Activated T-cell treated with anti-CD3 and anti-CD28 coated beads for 1 hour (primary cell): ENCODE measurements at regions not wholly inside any gene's neighbourhood (a gene's known extent, or its start where the extent isn't known, plus 50 kb on each side); places are given as distances from the start of the nearest gene placed in this dataset.

Experiments
- DNase-seq: peaks from one replicate; pipeline ENCODE4 v3.0.0-alpha.2; 2020; ENCODE audit warnings: low read depth

DNA sequence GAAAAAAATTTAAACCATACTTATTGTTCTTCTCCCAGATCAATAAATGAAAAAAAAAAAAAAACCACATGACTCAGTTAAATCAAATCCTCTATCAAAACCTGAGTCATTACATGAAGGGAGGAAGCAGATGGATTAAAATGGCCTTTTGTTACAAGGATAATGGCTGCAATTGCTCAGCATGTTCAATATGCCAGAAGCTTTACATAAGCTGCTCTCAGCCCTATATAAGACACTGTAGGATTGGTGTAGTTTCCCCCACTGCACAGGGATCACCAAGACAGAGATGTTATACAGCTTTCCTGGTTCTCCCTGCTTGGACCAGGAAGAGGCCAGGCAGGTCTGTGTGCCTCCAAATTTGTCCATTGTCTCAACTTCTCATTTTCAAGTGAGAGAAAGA is 101.6 kb upstream of the MAP1B start:
- no peak for DNase-seq

DNA sequence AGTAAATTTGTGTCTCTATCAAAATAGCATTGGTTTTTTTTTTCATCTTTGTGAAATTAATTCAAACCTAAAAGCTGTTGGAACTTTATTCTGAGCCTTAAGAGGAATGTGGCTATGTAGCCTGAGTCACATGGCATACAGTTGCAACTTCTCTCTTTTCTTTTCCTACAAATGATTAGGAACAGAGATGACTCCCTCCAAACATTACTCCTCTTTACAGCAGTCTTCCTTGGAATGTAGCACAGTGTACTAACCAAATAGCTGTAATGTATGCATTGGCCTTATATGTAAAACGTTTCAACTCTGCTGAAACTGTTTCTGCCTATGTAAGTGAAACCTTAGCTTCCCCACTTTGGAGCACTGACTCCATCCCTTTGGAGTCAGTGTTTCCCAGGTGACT is 100.9 kb upstream of the MAP1B start:
- DNase-seq: no peak

DNA sequence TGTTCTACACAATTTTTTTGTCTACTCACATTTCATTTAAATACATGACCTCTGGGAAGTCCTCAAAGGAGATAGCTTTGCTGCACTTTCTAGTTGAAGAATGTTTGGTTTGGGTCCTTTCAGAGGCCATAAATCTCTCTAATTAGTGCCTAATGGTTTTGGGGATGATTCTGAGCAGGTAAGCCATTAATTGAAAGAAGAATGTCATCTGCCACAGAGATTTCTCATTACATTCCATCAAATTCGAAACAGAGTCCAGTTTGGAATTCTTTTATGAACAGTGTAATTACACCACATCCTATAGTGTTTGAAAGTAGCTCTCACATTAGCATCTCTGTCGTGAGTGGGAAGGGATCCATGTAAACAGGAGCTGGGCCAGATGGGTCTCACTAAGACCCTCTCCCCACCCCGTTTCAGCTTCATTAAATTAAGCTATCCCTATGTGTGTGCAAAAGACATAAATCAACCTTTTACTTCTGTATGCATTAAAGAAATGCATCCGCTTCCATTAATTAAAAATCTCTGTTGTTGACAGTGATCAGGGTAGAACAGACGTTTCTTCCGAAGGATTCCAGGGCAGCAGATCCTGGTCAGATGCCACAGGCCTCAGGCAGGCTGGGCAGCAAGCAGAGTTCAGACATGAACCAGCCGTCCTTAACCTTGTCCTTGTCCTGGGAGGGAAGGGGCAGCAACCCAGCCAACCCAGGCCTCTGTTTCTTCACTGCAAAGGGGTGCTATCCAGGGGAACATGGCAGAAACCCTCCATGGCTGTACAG is 99.8 kb upstream of the MAP1B start:
- no peak for DNase-seq

DNA sequence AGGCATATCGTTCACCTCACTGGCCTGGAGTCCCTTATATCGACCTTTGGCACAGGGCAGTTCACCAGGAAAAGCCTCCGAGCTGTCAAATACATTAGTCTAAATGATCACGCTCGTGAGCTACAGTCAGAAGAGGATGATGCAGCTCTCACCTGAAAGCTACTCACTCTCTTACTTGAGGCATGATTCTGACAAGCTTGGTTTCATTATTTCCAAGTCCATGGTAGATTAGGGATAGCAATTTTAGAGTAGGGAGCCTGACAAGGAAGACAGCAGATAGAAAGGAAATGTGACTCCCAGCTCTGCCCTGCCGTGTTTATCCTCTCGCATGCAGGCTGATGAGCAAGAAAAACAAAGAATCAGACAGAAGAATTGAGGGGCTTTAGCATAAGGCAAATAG is 98.0 kb upstream of the MAP1B start:
- DNase-seq: no peak

DNA sequence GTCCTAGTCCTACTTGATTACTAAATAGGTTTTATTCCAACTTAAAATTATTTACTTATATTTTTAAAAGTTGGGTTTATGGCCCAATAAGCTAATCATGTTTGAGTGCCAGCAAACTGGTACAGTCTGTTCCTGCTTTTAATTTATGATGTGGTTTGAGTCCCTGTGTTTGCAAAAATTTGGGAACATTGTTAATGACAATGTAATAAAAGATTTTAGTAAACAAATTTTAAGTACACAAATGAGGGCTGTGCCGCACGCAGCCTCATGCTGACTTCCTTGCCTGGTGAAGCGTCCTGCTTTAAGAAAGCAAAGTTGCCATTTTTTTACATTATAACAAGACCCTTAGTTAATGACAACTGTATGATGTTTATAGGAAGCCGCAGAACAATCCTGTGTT is 96.8 kb upstream of the MAP1B start:
- DNase-seq: no peak

GRCh38 chr5:72012906-72013305 is 94.4 kb upstream of the MAP1B start:
- DNase-seq: no peak

DNA sequence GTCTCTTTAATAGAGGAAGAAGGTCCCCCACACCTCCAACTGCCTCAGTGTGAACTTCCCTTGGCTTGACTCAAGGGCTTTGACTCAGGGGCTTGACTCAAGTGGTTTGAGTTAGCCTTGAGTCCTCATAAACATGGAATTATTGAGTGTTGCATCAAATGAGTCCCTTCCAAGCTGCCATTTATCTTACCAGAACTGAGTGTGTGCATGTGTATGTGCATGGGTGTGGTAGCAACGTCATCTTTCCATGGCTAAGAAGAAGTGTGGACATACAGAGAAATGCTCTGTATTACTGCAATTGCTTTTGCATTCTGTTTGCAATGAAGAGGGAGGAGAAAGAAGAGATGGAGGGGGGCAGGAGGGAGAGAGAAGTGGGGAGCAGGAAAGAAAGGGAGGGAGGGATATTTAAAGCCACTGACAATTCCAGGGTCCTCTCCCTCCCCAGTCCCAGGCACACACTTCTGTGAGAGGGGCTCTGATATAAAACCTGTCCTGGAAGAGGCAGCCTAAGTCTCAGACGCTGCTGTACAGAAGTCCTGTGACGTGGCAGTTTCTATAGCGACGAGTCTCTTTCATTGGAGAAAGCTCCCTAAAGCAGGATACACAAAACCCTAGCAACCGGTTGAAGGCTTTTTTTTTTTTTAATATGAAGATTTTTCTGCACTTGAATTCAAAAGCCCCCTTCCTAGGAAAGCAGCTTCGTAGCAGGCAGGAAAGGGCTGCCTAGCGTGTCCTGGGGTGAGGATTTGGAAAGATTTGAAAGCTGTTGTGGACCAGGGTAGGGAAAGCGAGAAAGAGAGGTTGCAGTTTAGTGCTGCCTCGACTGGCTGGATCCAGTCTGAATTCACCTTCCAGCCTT is 93.3 kb upstream of the MAP1B start:
- DNase-seq: no peak

- DNase-seq: no peak
Observed at GRCh38 chr5:72015103-72015548, 92.1 kb upstream of the MAP1B start.

- DNase-seq: peak; percentile 40
Observed at GRCh38 chr5:72018143-72018803, 89.0 kb upstream of the MAP1B start.

- no peak for DNase-seq
Observed at GRCh38 chr5:72020161-72020983, 86.9 kb upstream of the MAP1B start.

DNA sequence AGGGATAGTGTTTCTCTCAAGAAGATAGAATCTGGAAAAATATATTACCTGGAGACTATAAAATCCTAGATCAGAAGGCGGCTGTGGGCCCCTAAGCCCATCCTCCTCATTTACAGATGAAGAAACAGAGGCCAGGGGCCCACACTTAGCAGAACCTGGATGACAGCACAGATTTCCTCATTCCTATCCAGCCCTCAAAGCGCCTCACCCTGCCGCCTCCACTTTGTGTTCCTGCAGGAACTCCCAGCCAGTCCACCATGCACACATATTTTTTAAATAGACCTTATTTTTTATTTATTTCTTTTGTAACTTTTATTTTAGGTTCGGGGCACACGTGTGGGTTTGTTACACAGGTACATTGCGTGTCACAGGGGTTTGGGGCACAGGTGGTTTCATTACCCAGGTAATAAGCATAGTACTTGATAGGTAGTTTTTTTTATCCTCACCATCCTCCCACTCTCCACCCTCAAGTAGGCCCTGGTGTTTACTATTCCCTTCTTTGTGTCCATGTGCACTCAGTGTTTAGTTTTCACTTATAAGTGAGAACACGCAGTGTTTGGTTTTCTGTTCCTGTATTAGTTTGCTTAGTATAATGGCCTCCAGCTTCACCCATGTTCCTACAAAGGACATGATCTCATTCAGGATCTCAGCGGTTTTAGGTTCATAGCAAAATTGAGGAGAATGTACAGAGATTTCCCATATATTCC is 85.5 kb upstream of the MAP1B start:
- no peak for DNase-seq

DNA sequence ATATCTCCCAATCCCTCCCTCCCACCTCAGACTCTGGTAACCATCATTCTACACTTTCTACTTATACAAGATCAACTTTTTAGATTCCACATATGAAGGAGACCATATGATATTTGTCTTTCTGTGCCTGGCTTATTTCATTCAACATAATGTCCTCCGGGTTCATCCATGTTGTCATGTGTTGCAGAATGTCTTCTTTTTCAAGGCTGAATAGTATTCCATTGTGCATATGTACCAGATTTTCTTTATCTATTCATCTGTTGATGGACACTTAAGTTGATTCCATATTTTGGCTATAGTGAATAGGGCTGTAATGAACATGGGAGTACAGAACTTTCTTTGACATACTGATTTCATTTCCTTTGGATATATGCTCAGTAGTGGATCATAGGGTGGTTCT is 78.9 kb upstream of the MAP1B start:
- no peak for DNase-seq

DNA sequence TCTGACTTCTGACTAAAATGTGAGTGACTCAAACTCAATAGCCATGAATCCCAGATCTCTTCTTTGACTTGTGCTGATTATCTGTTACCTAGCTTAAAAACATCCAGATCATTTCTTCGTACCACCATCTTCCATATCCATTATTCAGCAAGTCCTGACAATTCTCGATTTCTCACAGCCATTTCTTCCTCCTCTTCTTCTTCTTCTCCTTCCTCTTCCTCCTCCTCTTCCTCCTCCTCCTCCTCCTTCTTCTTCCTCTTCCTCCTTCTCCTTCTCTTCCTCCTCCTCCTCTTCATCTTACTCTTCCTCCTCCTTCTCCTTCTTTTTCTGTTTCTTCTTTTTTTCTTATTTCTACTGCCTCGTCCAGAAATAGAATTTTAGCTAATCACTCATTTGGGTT is 77.0 kb upstream of the MAP1B start:
- DNase-seq: no peak

GRCh38 chr5:72032788-72033187 is 74.5 kb upstream of the MAP1B start:
- no peak for DNase-seq

- no peak for DNase-seq
Observed at GRCh38 chr5:72034770-72035169, 72.5 kb upstream of the MAP1B start.

GRCh38 chr5:72035831-72036230 is 71.4 kb upstream of the MAP1B start:
- no peak for DNase-seq

DNA sequence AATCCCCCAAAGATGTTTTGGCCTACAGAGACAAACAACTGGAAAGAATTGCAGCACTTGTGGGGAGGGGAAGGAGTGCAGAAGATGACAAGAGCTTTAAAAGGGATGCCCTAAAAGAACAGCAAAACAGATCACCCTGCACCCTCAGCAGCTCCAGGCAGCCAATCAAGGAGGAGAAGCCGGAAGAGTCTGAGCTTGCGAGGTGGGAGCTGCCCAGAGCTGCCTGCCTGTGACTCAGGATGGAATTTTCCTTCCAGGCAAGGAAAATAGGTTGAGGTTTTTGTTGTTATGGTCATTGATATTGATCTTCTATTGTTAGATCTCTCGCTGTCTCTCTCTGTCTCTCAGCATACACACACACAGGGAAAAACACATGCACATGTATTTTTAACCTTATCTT is 70.3 kb upstream of the MAP1B start:
- DNase-seq: no peak

GRCh38 chr5:72040513-72040912 is 66.8 kb upstream of the MAP1B start:
- no peak for DNase-seq

DNA sequence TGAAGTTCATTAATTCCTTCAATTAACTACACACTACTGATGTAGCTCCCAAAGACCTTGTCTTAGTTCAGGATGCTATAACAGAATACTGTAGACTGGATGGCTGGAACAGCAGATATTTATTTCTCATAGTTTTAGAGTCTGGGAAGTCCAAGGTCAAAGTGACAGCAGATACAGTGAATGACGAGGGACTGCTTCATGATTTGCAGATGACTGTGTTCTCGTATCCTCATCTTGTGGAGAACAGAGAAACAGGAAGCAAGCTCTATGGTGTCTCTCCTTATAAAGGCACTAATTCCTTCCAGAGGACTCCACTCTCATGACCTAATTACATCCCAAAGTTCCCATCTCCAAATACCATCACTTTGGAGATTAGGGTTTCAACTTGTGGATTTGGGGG is 65.6 kb upstream of the MAP1B start:
- DNase-seq: no peak

GRCh38 chr5:72042097-72042496 is 65.2 kb upstream of the MAP1B start:
- no peak for DNase-seq

- DNase-seq: no peak
Observed at GRCh38 chr5:72045692-72046091, 61.6 kb upstream of the MAP1B start.
